Activated CD8-positive, alpha-beta memory T cell treated with anti-CD3 and anti-CD28 coated beads, Interleukin-2, amount 10 ng/mL, durations not matched to agents 7 days and 5 days (primary cell): ENCODE measurements at regions not wholly inside any gene's neighbourhood (a gene's known extent, or its start where the extent isn't known, plus 50 kb on each side); places are given as distances from the start of the nearest gene placed in this dataset.
"Not testable (repeated sequence)": the region's sequence is repeated elsewhere in the genome, so short reads cannot be mapped to it uniquely, and the experiment has no call there.

Experiments used
- ATAC-seq: fragments of 150-1000 bp; cut with Tn5 transposase; one replicate; pipeline ENCODE4 v1.10.0; 2021; ENCODE audit warnings: moderate library complexity
- CTCF ChIA-PET: fragments of 350-600 bp; sonication (Branson Sonifier 250); formaldehyde crosslinking; loops from one replicate; lab custom pipeline; 2021; ENCODE audit warnings: antibody characterized with exemption; lab: Charles Lee
- DNase-seq: peaks from one replicate; pipeline ENCODE4 v3.0.0-alpha.2; 2020
- H3K27ac Mint-ChIP-seq: one replicate; pipeline ENCODE4 v1.8.0; 2021; ENCODE audit warnings: mild to moderate bottlenecking, mixed read lengths
- H3K27me3 Mint-ChIP-seq: one replicate; pipeline ENCODE4 v1.8.0; 2021; ENCODE audit warnings: mixed read lengths
- H3K36me3 Mint-ChIP-seq: one replicate; pipeline ENCODE4 v1.8.0; 2021; ENCODE audit warnings: mild to moderate bottlenecking, mixed read lengths
- H3K4me1 Mint-ChIP-seq: one replicate; pipeline ENCODE4 v1.8.0; 2021; ENCODE audit warnings: mixed read lengths
- H3K4me3 Mint-ChIP-seq: one replicate; pipeline ENCODE4 v1.8.0; 2021; ENCODE audit warnings: mild to moderate bottlenecking, moderate library complexity, mixed read lengths
- H3K9me3 Mint-ChIP-seq: one replicate; pipeline ENCODE4 v1.8.0; 2022; ENCODE audit warnings: low read depth, mixed read lengths

DNA sequence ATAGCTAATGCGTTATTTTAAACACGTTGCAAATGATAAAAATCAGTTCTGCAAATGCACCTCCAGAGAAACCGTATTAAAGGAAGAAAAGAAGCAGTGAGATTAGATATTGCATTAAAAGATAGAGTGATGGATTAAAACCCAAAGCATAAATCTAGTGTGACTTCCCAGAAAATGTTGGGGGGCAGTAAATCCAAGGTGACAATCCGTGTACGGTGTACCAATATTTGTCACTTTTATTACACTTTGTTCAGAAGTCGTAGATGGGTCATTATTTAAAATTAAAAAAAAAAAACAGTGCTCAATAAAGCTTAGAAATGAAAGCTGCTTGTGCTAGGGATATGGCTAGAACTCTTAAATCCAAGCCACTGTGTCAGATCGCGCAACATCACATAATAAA is 106.4 kb downstream of the TMEM130 start:
- Mint-ChIP-seq H3K4me1 (no peaks in the 10 kb centered on the region), H3K27ac (no peak overlapping the region), H3K4me3 (no peak overlapping the region), H3K36me3 (no peaks in the 10 kb centered on the region), H3K9me3 (no peaks in the 10 kb centered on the region), H3K27me3 (peaks cover 3% of the 10 kb centered on the region)
- CTCF ChIA-PET: interaction anchor here (0.7 to 1.5 kb wide), 3 partner anchors 18 to 1029 kb away, joined by 3 to 5 read pairs (median 3); no protein-coding TSS in a partner anchor
- ATAC-seq: no peak
- DNase-seq: no peak

DNA sequence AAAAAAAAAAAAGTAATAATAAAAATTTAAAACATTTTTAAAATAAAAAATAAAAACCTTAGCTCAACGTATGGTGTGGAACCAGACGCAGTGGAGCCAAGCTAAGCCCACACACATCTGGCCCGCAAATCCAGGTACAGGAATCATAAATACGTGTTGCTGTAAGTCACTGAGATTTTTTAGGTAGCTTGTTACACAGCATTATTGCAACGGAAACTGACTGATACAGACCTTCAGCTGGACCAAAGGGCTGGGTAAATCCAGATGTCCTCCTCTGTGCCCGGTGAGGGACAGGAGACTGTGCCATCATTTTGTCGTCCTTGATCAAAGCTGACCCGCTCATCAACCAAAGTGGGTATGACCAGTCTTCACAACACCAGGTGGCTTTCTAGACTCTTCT is 104.9 kb downstream of the TMEM130 start:
- DNase-seq (no peak), ATAC-seq (no peak)
- no peak overlapping the region for H3K27ac Mint-ChIP-seq
- H3K4me1 Mint-ChIP-seq: no peaks in the 10 kb centered on the region
- no peak overlapping the region for H3K4me3 Mint-ChIP-seq
- no peaks in the 10 kb centered on the region for H3K9me3 Mint-ChIP-seq
- no peaks in the 10 kb centered on the region for H3K36me3 Mint-ChIP-seq
- H3K27me3 Mint-ChIP-seq: peaks cover 3% of the 10 kb centered on the region
- CTCF ChIA-PET: interaction anchor here (1.2 kb wide), 1 partner anchor 19 kb away, joined by 5 read pairs; no protein-coding TSS in a partner anchor

- ATAC-seq, H3K9me3 Mint-ChIP-seq, H3K4me3 Mint-ChIP-seq, H3K27ac Mint-ChIP-seq, H3K36me3 Mint-ChIP-seq, DNase-seq, CTCF ChIA-PET, H3K4me1 Mint-ChIP-seq: not testable (repeated sequence)
- peaks cover 14% of the 10 kb centered on the region for H3K27me3 Mint-ChIP-seq
These were observed 99.7 kb downstream of the TMEM130 start for GRCh38 chr7:98770085-98770484.

DNA sequence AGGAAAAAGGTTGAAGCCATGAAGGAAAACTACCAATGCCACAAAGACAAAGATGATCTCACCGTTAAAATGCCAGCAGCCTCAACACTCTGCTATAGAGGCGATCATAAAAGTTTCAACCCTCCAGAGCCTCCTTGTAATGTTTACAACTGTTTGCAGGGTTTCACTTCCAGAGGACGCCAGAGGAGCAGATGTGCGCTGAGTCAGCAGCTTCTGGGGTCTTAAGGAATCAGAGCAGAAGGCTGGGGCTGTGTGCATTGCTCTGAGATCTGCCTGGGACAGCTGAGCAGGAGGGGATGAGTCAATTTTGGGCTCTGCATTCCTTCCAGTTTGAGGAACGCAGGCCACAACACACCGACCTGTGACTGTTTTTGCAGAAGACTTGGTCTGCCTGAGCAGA is 98.3 kb downstream of the TMEM130 start:
- H3K27ac Mint-ChIP-seq: no peak overlapping the region
- no peaks in the 10 kb centered on the region for H3K36me3 Mint-ChIP-seq
- DNase-seq: no peak
- CTCF ChIA-PET: no interaction called here
- H3K4me3 Mint-ChIP-seq: no peak overlapping the region
- no peaks in the 10 kb centered on the region for H3K9me3 Mint-ChIP-seq
- H3K27me3 Mint-ChIP-seq: peaks cover 11% of the 10 kb centered on the region
- H3K4me1 Mint-ChIP-seq: no peaks in the 10 kb centered on the region
- ATAC-seq: no peak

GRCh38 chr7:98771941-98772603 is 97.7 kb downstream of the TMEM130 start:
- H3K27me3 Mint-ChIP-seq: peaks cover 11% of the 10 kb centered on the region
- DNase-seq: no peak
- ATAC-seq: no peak
- H3K9me3 Mint-ChIP-seq: no peaks in the 10 kb centered on the region
- H3K27ac Mint-ChIP-seq: no peak overlapping the region
- CTCF ChIA-PET: no interaction called here
- no peak overlapping the region for H3K4me3 Mint-ChIP-seq
- H3K36me3 Mint-ChIP-seq: no peaks in the 10 kb centered on the region
- no peaks in the 10 kb centered on the region for H3K4me1 Mint-ChIP-seq

GRCh38 chr7:98774884-98775283 is 94.9 kb downstream of the TMEM130 start:
- no peaks in the 10 kb centered on the region for H3K4me1 Mint-ChIP-seq
- no peaks in the 10 kb centered on the region for H3K9me3 Mint-ChIP-seq
- H3K36me3 Mint-ChIP-seq: no peaks in the 10 kb centered on the region
- DNase-seq (no peak), ATAC-seq (no peak)
- H3K4me3 Mint-ChIP-seq: no peak overlapping the region
- CTCF ChIA-PET: no interaction called here
- no peak overlapping the region for H3K27ac Mint-ChIP-seq
- H3K27me3 Mint-ChIP-seq: peaks cover 11% of the 10 kb centered on the region

DNA sequence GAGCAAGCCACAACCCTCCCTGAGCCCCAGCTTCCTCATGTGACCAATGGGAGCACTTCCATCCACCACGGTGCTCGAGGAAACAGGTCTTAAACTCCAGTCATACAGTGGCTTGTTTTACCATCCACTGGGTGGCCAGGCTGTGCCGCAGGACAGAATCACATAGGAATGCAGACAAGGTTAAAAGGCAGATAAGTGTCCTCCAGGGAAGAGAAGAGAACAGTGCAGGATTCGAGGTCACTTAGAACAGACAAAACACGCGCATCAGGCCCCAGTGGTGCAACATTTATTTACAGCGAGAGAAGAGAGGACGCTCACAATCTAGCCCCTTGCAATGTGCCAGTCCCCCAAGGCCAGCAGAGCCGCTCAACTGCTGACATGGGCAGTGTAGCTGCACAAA is 92.8 kb downstream of the TMEM130 start:
- Mint-ChIP-seq H3K4me1 (no peaks in the 10 kb centered on the region), H3K27ac (no peak overlapping the region), H3K4me3 (no peak overlapping the region), H3K9me3 (no peaks in the 10 kb centered on the region), H3K27me3 (peaks cover 7% of the 10 kb centered on the region), H3K36me3 (no peaks in the 10 kb centered on the region)
- DNase-seq (no peak), ATAC-seq (no peak)
- CTCF ChIA-PET: no interaction called here

DNA sequence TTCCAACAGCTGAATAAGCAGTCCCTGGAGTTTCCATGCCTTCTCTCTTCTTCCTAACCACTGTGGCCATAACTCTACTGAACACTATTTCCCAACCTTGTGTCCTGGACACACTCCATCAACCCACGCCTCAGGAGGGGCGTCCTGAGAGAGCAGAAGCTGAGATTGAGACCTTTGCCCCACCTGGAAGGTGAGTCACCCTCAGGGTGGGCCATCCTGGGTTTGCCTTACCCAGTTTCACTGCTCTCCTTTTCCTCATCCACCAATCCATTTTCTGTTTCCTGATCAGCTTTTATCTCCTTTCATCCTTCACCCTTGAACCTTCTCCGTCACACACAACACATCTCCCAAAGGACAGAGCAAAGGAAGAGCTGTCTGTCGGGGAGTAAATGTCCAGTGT is 91.4 kb downstream of the TMEM130 start:
- no peaks in the 10 kb centered on the region for H3K4me1 Mint-ChIP-seq
- no peaks in the 10 kb centered on the region for H3K27me3 Mint-ChIP-seq
- CTCF ChIA-PET: no interaction called here
- no peak for ATAC-seq
- no peak overlapping the region for H3K27ac Mint-ChIP-seq
- H3K36me3 Mint-ChIP-seq: no peaks in the 10 kb centered on the region
- no peaks in the 10 kb centered on the region for H3K9me3 Mint-ChIP-seq
- DNase-seq: no peak
- no peak overlapping the region for H3K4me3 Mint-ChIP-seq

GRCh38 chr7:98779800-98780587 is 89.8 kb downstream of the TMEM130 start:
- no peak overlapping the region for H3K4me3 Mint-ChIP-seq
- CTCF ChIA-PET: no interaction called here
- no peak overlapping the region for H3K27ac Mint-ChIP-seq
- H3K27me3 Mint-ChIP-seq: no peaks in the 10 kb centered on the region
- H3K36me3 Mint-ChIP-seq: no peaks in the 10 kb centered on the region
- H3K9me3 Mint-ChIP-seq: no peaks in the 10 kb centered on the region
- no peak for ATAC-seq
- H3K4me1 Mint-ChIP-seq: no peaks in the 10 kb centered on the region
- no peak for DNase-seq

GRCh38 chr7:98784216-98784785 is 85.5 kb downstream of the TMEM130 start:
- Mint-ChIP-seq H3K4me3 (no peak overlapping the region), H3K27ac (no peak overlapping the region), H3K36me3 (no peaks in the 10 kb centered on the region), H3K9me3 (no peaks in the 10 kb centered on the region), H3K27me3 (no peaks in the 10 kb centered on the region), H3K4me1 (no peaks in the 10 kb centered on the region)
- no peak for DNase-seq
- CTCF ChIA-PET: no interaction called here
- no peak for ATAC-seq

DNA sequence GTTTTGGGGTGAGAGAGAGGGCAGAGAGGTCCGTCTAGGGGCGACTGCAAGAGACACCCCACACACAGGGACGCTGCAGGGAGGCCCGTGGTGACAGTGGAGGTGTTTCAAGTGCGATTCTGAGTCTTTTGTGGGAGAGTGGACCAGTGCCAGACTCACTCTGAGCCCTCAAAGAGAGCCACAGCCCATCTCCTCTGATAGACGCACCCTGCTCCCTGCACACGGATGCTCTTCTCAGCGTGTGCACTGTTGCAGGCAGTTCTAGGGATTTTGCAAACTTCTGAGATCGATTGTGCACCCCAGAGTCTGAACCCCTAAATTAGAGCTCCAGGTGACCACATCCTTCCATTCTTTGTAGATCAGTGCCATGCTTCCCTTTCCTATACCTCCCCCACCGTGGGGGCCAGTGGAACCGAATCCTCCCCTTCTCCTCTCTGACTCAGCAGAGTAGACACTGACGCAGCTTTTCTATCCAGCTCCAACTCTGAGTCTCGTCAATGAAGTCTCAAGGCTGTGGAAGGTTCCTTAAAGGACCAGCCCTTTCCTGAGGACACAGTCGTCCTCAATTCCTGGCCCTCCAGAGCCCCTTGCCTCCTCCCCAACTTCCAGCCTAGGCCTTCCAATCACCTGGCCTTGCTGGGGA is 83.8 kb downstream of the TMEM130 start:
- DNase-seq (no peak), ATAC-seq (no peak)
- no peaks in the 10 kb centered on the region for H3K27me3 Mint-ChIP-seq
- no peaks in the 10 kb centered on the region for H3K36me3 Mint-ChIP-seq
- H3K4me1 Mint-ChIP-seq: no peaks in the 10 kb centered on the region
- H3K27ac Mint-ChIP-seq: no peak overlapping the region
- H3K9me3 Mint-ChIP-seq: no peaks in the 10 kb centered on the region
- no peak overlapping the region for H3K4me3 Mint-ChIP-seq
- CTCF ChIA-PET: no interaction called here

DNA sequence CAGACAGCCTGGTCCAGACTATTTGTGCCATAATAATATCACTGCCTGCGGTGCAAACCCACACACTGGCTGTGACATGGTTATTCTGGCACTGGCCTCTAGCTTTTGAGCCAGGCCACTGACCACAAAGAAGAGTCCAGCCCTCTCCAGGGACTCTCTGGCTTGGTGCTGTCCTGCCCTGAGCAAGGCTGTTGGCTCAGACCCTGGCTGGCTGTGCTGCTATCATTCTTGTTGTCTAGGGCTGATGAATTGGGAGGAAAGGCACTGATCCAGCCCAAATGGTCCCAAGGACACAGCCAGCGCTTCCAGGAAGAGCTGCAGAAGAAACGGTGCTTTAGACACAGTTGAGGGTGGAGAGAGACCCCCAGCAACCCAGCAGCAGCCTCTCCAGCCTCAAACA is 80.8 kb downstream of the TMEM130 start:
- H3K9me3 Mint-ChIP-seq: no peaks in the 10 kb centered on the region
- no peak overlapping the region for H3K4me3 Mint-ChIP-seq
- ATAC-seq (no peak), DNase-seq (no peak)
- no peaks in the 10 kb centered on the region for H3K4me1 Mint-ChIP-seq
- no peaks in the 10 kb centered on the region for H3K27me3 Mint-ChIP-seq
- H3K36me3 Mint-ChIP-seq: no peaks in the 10 kb centered on the region
- H3K27ac Mint-ChIP-seq: no peak overlapping the region
- CTCF ChIA-PET: no interaction called here

- CTCF ChIA-PET, H3K9me3 Mint-ChIP-seq, ATAC-seq, DNase-seq, H3K36me3 Mint-ChIP-seq, H3K4me1 Mint-ChIP-seq, H3K4me3 Mint-ChIP-seq, H3K27ac Mint-ChIP-seq, H3K27me3 Mint-ChIP-seq: not testable (repeated sequence)
These were observed 75.4 kb downstream of the TMEM130 start for GRCh38 chr7:98794453-98794852.
